H9 (cell line): ENCODE measurements at regions not wholly inside any gene's neighbourhood (a gene's known extent, or its start where the extent isn't known, plus 50 kb on each side); places are given as distances from the start of the nearest gene placed in this dataset.

Source experiments
- DNase-seq: peaks from one replicate; pipeline ENCODE4 v3.0.0-alpha.2; 2017
- H2AFZ ChIP-seq: one replicate; pipeline ENCODE4 v1.6.1; 2013; ENCODE audit warnings: mild to moderate bottlenecking, low read length, control low read depth, moderate library complexity
- H2AK5ac ChIP-seq: 2 replicates; pipeline ENCODE4 v1.6.1; 2013; ENCODE audit warnings: low read length, control low read depth, mixed read lengths; ENCODE audit not compliant: insufficient read length
- H2BK120ac ChIP-seq: one replicate; pipeline ENCODE4 v1.6.1; 2013; ENCODE audit warnings: low read depth, mild to moderate bottlenecking, low read length, control low read depth, inconsistent platforms; ENCODE audit not compliant: poor library complexity, severe bottlenecking
- H2BK12ac ChIP-seq: 2 replicates; pipeline ENCODE4 v1.6.1; 2013; ENCODE audit warnings: low read length, control low read depth, mixed read lengths, low read depth; ENCODE audit not compliant: insufficient read length
- H2BK15ac ChIP-seq: 2 replicates; pipeline ENCODE4 v1.6.1; 2013; ENCODE audit warnings: low read depth, low read length, control low read depth
- H2BK20ac ChIP-seq: one replicate; pipeline ENCODE4 v1.6.1; 2013; ENCODE audit warnings: low read depth, mild to moderate bottlenecking, low read length, control low read depth, inconsistent platforms; ENCODE audit not compliant: poor library complexity, severe bottlenecking
- H2BK5ac ChIP-seq: 2 replicates; pipeline ENCODE4 v1.6.1; 2013; ENCODE audit warnings: low read length, control low read depth, mixed read lengths; ENCODE audit not compliant: insufficient read length
- H3K14ac ChIP-seq: 2 replicates; pipeline ENCODE4 v1.6.1; 2013; ENCODE audit warnings: low read length, control low read depth; ENCODE audit not compliant: insufficient read depth
- H3K18ac ChIP-seq: 2 replicates; pipeline ENCODE4 v1.6.1; 2013; ENCODE audit warnings: low read depth, mild to moderate bottlenecking, mixed read lengths, low read length, control low read depth; ENCODE audit not compliant: insufficient read length
- H3K23ac ChIP-seq: 2 replicates; pipeline ENCODE4 v1.6.1; 2013; ENCODE audit warnings: low read length, control low read depth, mixed read lengths, low read depth; ENCODE audit not compliant: insufficient read length
- H3K23me2 ChIP-seq: 2 replicates; pipeline ENCODE4 v1.6.1; 2013; ENCODE audit warnings: low read depth, mild to moderate bottlenecking, mixed read lengths, low read length, control low read depth; ENCODE audit not compliant: insufficient read length, poor library complexity, severe bottlenecking
- H3K27ac ChIP-seq: 2 replicates; pipeline ENCODE4 v1.5.1; 2013; ENCODE audit warnings: low read length, control low read depth, mixed read lengths, low read depth; ENCODE audit not compliant: insufficient read length
- H3K27me3 ChIP-seq: 2 replicates; pipeline ENCODE4 v1.6.1; 2013; ENCODE audit warnings: low read length, control low read depth, inconsistent platforms; ENCODE audit not compliant: insufficient read depth
- H3K4ac ChIP-seq: 2 replicates; pipeline ENCODE4 v1.6.1; 2013; ENCODE audit warnings: low read depth, mild to moderate bottlenecking, control low read depth, inconsistent platforms, low read length, moderate library complexity
- H3K4me1 ChIP-seq: 2 replicates; pipeline ENCODE4 v1.6.1; 2013; ENCODE audit warnings: low read length, control low read depth, inconsistent platforms; ENCODE audit not compliant: insufficient read depth
- H3K4me2 ChIP-seq: 2 replicates; pipeline ENCODE4 v1.6.1; 2013; ENCODE audit warnings: low read length, control low read depth, mixed read lengths; ENCODE audit not compliant: insufficient read length, insufficient read depth
- H3K56ac ChIP-seq: 2 replicates; pipeline ENCODE4 v1.6.1; 2013; ENCODE audit warnings: low read depth, mild to moderate bottlenecking, mixed read lengths, low read length, control low read depth; ENCODE audit not compliant: insufficient read length
- H3K79me1 ChIP-seq: 2 replicates; pipeline ENCODE4 v1.6.1; 2013; ENCODE audit warnings: low read depth, mild to moderate bottlenecking, moderate library complexity, low read length, control low read depth, inconsistent platforms; ENCODE audit not compliant: insufficient read depth, poor library complexity, severe bottlenecking
- H3K79me2 ChIP-seq: 2 replicates; pipeline ENCODE4 v1.6.1; 2013; ENCODE audit warnings: low read length, control low read depth, inconsistent platforms; ENCODE audit not compliant: insufficient read depth
- H3K9ac ChIP-seq: 2 replicates; pipeline ENCODE4 v1.6.1; 2013; ENCODE audit warnings: low read length, control low read depth, mixed read lengths; ENCODE audit not compliant: insufficient read length; ENCODE audit errors: extremely low read depth
- H3K9me3 ChIP-seq: one replicate; pipeline ENCODE4 v1.6.1; 2013; ENCODE audit warnings: low read depth, low read length, inconsistent platforms; ENCODE audit not compliant: control insufficient read depth
- H3T11ph ChIP-seq: one replicate; pipeline ENCODE4 v1.6.1; 2013; ENCODE audit warnings: mild to moderate bottlenecking, low read length, control low read depth, inconsistent platforms
- H4K20me1 ChIP-seq: one replicate; pipeline ENCODE4 v1.6.1; 2013; ENCODE audit not compliant: control insufficient read depth, insufficient read length, insufficient read depth
- H4K5ac ChIP-seq: 2 replicates; pipeline ENCODE4 v1.6.1; 2013; ENCODE audit warnings: low read depth, mild to moderate bottlenecking, mixed read lengths, low read length, control low read depth; ENCODE audit not compliant: insufficient read length
- H4K8ac ChIP-seq: replicated peaks from 2 replicates; pipeline ENCODE4 v1.6.1; 2013; ENCODE audit warnings: low read length, control low read depth, mixed read lengths, low read depth; ENCODE audit not compliant: insufficient read length
- H4K91ac ChIP-seq: 2 replicates; pipeline ENCODE4 v1.6.1; 2013; ENCODE audit warnings: low read depth, mild to moderate bottlenecking, moderate library complexity, mixed read lengths, low read length, control low read depth; ENCODE audit not compliant: insufficient read length
- H3K27ac Mint-ChIP-seq, 3 experiments: 2 replicates in 2 of 3; 3 replicates in 1 of 3; pipeline ENCODE4 v1.8.0; 2020 to 2021; ENCODE audit warnings: mixed read lengths in 3 of 3, mild to moderate bottlenecking in 1 of 3, moderate library complexity in 1 of 3
- H3K27me3 Mint-ChIP-seq: 2 replicates; pipeline ENCODE4 v1.8.0; 2021; ENCODE audit warnings: low read depth, mild to moderate bottlenecking, moderate library complexity, mixed read lengths
- H3K36me3 Mint-ChIP-seq, 3 experiments: 2 replicates in 2 of 3; 3 replicates in 1 of 3; pipeline ENCODE4 v1.8.0; 2020 to 2021; ENCODE audit warnings: low read depth in 3 of 3, mixed read lengths in 3 of 3; ENCODE audit not compliant: insufficient read depth in 1 of 3
- H3K4me1 Mint-ChIP-seq, 2 experiments: 2 replicates each; pipeline ENCODE4 v1.8.0; 2020; ENCODE audit warnings: mixed read lengths in 2 of 2
- H3K4me3 Mint-ChIP-seq, 2 experiments: 2 replicates in 1 of 2; 3 replicates in 1 of 2; pipeline ENCODE4 v1.8.0; 2020 to 2021; ENCODE audit warnings: mild to moderate bottlenecking in 2 of 2, mixed read lengths in 2 of 2, moderate library complexity in 1 of 2
- H3K9me3 Mint-ChIP-seq, 2 experiments: 2 replicates in 1 of 2; 3 replicates in 1 of 2; pipeline ENCODE4 v1.8.0; 2020; ENCODE audit warnings: mild to moderate bottlenecking in 2 of 2, mixed read lengths in 2 of 2, moderate library complexity in 1 of 2
- CTCF ChIP-seq: fragments of 200-600 bp; sonication (generic); conservative IDR thresholded peaks from 3 replicates; pipeline ENCODE4 v1.8.0; 2021; ENCODE audit warnings: antibody characterized with exemption, mild to moderate bottlenecking
- WGBS: extraction: QIAGEN DNeasy Blood & Tissue Kit; methylation state at CpG from one replicate; pipeline ENCODE4 v1.1.7; 2013; ENCODE audit warnings: missing lambda C conversion rate, low lambda C conversion rate, mixed read lengths; ENCODE audit not compliant: insufficient read length; ENCODE audit errors: extremely low coverage; 5-methylcytosine and 5-hydroxymethylcytosine counted together

- Mint-ChIP-seq H3K9me3 (no peaks in the 10 kb centered on the region), H3K27ac (no peak overlapping the region), H3K36me3 (no peaks in the 10 kb centered on the region), H3K4me3 (no peak overlapping the region), H3K4me1 (peaks cover 0 to 14% of the 10 kb centered on the region in 2 experiments), H3K27me3 (no peaks in the 10 kb centered on the region)
- Histone ChIP-seq H4K91ac (no peak overlapping the region), H3K79me2 (no peaks in the 10 kb centered on the region), H3K79me1 (no peaks in the 10 kb centered on the region), H3K9me3 (no peaks in the 10 kb centered on the region), H2BK5ac (no peak overlapping the region), H3K14ac (no peak overlapping the region), H3T11ph (no peak overlapping the region), H3K23ac (no peak overlapping the region), H2BK120ac (no peak overlapping the region), H3K9ac (no peak overlapping the region), H3K4me2 (no peak overlapping the region), H4K5ac (no peak overlapping the region), H3K27ac (no peak overlapping the region), H2BK15ac (no peak overlapping the region), H3K4me1 (peaks cover 3% of the 10 kb centered on the region; the same call in 1 of the 2 replicates), H3K27me3 (no peaks in the 10 kb centered on the region), H2BK20ac (no peak overlapping the region), H4K20me1 (no peaks in the 10 kb centered on the region), H3K18ac (no peak overlapping the region), H2AK5ac (no peak overlapping the region), H3K23me2 (no peaks in the 10 kb centered on the region), H2AFZ (no peak overlapping the region), H3K56ac (no peak overlapping the region), H2BK12ac (no peak overlapping the region), H3K4ac (no peak overlapping the region), H4K8ac (no peak overlapping the region)
- no peak for DNase-seq
- no peak for TF ChIP-seq CTCF
- no CpG with 5 or more reads among the region's 2 CpGs for WGBS
Measured at GRCh38 chr2:53429901-53430300, 337.7 kb upstream of the CHAC2 start.
